ENCODE measurements at regions not wholly inside any gene's neighbourhood (a gene's known extent, or its start where the extent isn't known, plus 50 kb on each side); places are given as distances from the start of the nearest gene placed in this dataset.

DNA sequence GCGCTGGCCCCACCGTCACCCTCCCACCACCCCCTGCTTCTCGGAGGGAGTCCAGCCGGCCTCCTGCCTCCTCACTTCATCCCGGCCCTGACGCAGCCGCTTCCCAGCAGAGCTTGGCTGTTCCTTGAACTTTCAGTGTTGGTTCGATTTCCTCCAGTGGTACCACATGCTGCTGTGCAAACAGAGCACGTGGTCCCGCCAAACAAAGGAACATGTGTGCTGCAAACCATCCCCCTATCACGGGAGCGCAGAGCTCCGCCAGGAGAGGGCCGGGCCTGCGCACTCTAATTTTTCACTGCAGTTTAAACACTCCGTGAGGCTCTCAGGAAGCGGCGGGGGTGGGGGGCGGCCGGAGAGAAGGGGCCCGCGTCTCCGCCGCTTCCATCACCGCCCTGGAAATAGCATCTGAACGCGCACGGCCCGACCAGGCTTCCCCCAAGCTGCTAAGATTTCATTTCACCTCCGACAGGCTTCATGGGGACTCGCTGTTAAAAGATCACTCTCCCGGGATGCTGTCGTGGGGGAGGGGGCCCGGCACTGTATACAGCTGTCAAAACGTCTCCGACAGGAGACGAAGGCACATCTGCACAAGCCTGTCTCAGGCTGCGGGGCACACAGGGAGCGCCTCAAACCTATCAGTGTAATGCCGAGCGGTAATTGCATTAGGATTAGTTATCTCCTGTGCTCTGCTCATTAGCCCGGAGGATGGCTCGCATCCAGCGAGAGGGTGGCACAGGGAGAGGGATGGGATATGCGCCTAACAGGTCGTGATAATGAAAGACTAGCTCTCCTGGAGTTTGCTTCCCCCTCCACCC lies 269.9 kb upstream of the SORL1-AS1 start (continued):
- TF ChIP-seq ZNF124 (CRISPR knock-in tag; IDR thresholded peaks at IDR 0.05) (0 out of 2 replicates have a peak, but pooled peaks have one; percentile 64), NR3C1 (CRISPR knock-in tag; IDR thresholded peaks at IDR 0.05) (no peak), KLF9 (CRISPR knock-in tag; IDR thresholded peaks at IDR 0.05; ENCODE audit: low read depth) (peak; percentile 77; the same call in 1 of the 2 replicates), TRIM22 (IDR thresholded peaks at IDR 0.05) (no peak), ZNF207 (IDR thresholded peaks at IDR 0.05; ENCODE audit: borderline replicate concordance) (no peak), ZNF343 (CRISPR knock-in tag; IDR thresholded peaks at IDR 0.05) (0 out of 2 replicates have a peak, but pooled peaks have one; percentile 57), PAWR (CRISPR knock-in tag; IDR thresholded peaks at IDR 0.05; ENCODE audit: borderline replicate concordance) (no peak), ZNF180 (CRISPR knock-in tag; IDR thresholded peaks at IDR 0.05; ENCODE audit: borderline replicate concordance, low read depth) (no peak), ZNF740 (CRISPR knock-in tag; IDR thresholded peaks at IDR 0.05) (no peak), BHLHE40 (IDR thresholded peaks at IDR 0.05; ENCODE audit: low read length) (peak; percentile 62), RARG (CRISPR knock-in tag; IDR thresholded peaks at IDR 0.05; ENCODE audit: low read depth) (no peak), ZNF790 (CRISPR knock-in tag; IDR thresholded peaks at IDR 0.05; ENCODE audit: borderline replicate concordance) (no peak), PHB2 (IDR thresholded peaks at IDR 0.05; ENCODE audit: partially characterized antibody) (no peak), GRHL1 (CRISPR knock-in tag; conservative IDR thresholded peaks at IDR 0.05) (no peak), NBN (conservative IDR thresholded peaks at IDR 0.05) (no peak), ONECUT2 (CRISPR knock-in tag; IDR thresholded peaks at IDR 0.05) (peak; percentile 80), ZKSCAN5 (CRISPR knock-in tag; IDR thresholded peaks at IDR 0.05) (no peak), ZBTB33 (CRISPR knock-in tag; IDR thresholded peaks at IDR 0.05) (0 out of 2 replicates have a peak, but pooled peaks have one; percentile 32), CBX5 (CRISPR knock-in tag; IDR thresholded peaks at IDR 0.05; ENCODE audit: borderline replicate concordance) (peak; percentile 86; the same call in 1 of the 2 replicates), ZNF30 (CRISPR knock-in tag; IDR thresholded peaks at IDR 0.05) (no peak)
- TF ChIP-seq, protein P1, sequence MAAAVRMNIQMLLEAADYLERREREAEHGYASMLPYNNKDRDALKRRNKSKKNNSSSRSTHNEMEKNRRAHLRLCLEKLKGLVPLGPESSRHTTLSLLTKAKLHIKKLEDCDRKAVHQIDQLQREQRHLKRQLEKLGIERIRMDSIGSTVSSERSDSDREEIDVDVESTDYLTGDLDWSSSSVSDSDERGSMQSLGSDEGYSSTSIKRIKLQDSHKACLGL (CRISPR knock-in tag; IDR thresholded peaks at IDR 0.05): peak; percentile 83; the same call in 1 of the 2 replicates
- TF ChIP-seq, protein P2, sequence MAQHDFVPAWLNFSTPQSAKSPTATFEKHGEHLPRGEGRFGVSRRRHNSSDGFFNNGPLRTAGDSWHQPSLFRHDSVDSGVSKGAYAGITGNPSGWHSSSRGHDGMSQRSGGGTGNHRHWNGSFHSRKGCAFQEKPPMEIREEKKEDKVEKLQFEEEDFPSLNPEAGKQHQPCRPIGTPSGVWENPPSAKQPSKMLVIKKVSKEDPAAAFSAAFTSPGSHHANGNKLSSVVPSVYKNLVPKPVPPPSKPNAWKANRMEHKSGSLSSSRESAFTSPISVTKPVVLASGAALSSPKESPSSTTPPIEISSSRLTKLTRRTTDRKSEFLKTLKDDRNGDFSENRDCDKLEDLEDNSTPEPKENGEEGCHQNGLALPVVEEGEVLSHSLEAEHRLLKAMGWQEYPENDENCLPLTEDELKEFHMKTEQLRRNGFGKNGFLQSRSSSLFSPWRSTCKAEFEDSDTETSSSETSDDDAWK (CRISPR knock-in tag; IDR thresholded peaks at IDR 0.05): no peak

All from HepG2 (cell line).